GM23338 (cell line): ENCODE measurements at regions not wholly inside any gene's neighbourhood (a gene's known extent, or its start where the extent isn't known, plus 50 kb on each side); places are given as distances from the start of the nearest gene placed in this dataset.

Source experiments
- CREB1 ChIP-seq: fragments of 250-450 bp; sonication (Bioruptor Pico); IDR thresholded peaks from 2 replicates; pipeline ENCODE4 v1.5.0; 2020; ENCODE audit warnings: low read depth, mild to moderate bottlenecking, moderate library complexity
- EZH2 ChIP-seq: fragments of 200-600 bp; sonication (generic); IDR thresholded peaks from one replicate; pipeline ENCODE4 v1.8.0; 2017; ENCODE audit warnings: antibody characterized with exemption, mild to moderate bottlenecking, low read depth; ENCODE audit not compliant: unreplicated experiment
- EZH2phosphoT487 ChIP-seq: fragments of 200-600 bp; sonication (generic); IDR thresholded peaks from one replicate; pipeline ENCODE4 v1.8.1; 2018; ENCODE audit warnings: antibody characterized with exemption; ENCODE audit not compliant: unreplicated experiment
- JUNB ChIP-seq: IDR thresholded peaks from one replicate; pipeline ENCODE4 v1.6.1; 2016; ENCODE audit warnings: antibody characterized with exemption; ENCODE audit not compliant: unreplicated experiment
- POLR2AphosphoS5 ChIP-seq: IDR thresholded peaks from 2 replicates; pipeline ENCODE4 v1.6.1; 2016; ENCODE audit warnings: antibody characterized with exemption, low read depth
- TF ChIP-seq, protein P1 (sequence below), 2 experiments: fragments of 200-600 bp in 1 of 2; sonication (generic) in 1 of 2; conservative IDR thresholded peaks; 2 replicates each; pipeline versions ENCODE4 v1.5.1 to v1.6.1; 2016 to 2017; ENCODE audit warnings: antibody characterized with exemption in 2 of 2, low read depth in 2 of 2, mild to moderate bottlenecking in 2 of 2, moderate library complexity in 1 of 2
- TF ChIP-seq, protein P2 (sequence below): IDR thresholded peaks from one replicate; pipeline ENCODE4 v1.6.1; 2018; ENCODE audit warnings: antibody characterized with exemption; ENCODE audit not compliant: unreplicated experiment

DNA sequence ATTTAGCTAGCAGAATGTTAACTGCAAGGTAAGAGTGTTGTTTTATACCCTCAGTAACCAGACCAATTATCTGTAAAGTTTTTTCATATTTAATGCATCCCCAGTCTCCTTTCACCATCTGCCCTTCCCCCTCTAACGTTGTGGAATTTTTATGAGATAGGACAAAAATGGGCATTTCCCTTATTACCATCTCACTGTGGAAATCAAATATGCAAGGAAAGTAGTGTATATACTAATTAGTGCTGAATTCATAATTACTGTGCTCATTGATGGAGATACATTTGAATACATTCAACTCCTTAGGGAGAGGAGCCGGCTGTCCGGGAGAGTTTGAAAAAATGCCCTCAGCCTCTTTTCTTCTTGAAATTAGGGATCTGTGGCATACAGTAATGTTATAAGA is 423.4 kb upstream of the MGMT start:
- TF ChIP-seq POLR2AphosphoS5 (no peak), EZH2phosphoT487 (no peak), JUNB (no peak), CREB1 (CRISPR knock-in tag) (no peak), EZH2 (no peak)
- TF ChIP-seq, protein P1, sequence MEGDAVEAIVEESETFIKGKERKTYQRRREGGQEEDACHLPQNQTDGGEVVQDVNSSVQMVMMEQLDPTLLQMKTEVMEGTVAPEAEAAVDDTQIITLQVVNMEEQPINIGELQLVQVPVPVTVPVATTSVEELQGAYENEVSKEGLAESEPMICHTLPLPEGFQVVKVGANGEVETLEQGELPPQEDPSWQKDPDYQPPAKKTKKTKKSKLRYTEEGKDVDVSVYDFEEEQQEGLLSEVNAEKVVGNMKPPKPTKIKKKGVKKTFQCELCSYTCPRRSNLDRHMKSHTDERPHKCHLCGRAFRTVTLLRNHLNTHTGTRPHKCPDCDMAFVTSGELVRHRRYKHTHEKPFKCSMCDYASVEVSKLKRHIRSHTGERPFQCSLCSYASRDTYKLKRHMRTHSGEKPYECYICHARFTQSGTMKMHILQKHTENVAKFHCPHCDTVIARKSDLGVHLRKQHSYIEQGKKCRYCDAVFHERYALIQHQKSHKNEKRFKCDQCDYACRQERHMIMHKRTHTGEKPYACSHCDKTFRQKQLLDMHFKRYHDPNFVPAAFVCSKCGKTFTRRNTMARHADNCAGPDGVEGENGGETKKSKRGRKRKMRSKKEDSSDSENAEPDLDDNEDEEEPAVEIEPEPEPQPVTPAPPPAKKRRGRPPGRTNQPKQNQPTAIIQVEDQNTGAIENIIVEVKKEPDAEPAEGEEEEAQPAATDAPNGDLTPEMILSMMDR (conservative IDR thresholded peaks at IDR 0.05; ENCODE audit: low read depth in 2 of 2), result no peak
- TF ChIP-seq, protein P2, sequence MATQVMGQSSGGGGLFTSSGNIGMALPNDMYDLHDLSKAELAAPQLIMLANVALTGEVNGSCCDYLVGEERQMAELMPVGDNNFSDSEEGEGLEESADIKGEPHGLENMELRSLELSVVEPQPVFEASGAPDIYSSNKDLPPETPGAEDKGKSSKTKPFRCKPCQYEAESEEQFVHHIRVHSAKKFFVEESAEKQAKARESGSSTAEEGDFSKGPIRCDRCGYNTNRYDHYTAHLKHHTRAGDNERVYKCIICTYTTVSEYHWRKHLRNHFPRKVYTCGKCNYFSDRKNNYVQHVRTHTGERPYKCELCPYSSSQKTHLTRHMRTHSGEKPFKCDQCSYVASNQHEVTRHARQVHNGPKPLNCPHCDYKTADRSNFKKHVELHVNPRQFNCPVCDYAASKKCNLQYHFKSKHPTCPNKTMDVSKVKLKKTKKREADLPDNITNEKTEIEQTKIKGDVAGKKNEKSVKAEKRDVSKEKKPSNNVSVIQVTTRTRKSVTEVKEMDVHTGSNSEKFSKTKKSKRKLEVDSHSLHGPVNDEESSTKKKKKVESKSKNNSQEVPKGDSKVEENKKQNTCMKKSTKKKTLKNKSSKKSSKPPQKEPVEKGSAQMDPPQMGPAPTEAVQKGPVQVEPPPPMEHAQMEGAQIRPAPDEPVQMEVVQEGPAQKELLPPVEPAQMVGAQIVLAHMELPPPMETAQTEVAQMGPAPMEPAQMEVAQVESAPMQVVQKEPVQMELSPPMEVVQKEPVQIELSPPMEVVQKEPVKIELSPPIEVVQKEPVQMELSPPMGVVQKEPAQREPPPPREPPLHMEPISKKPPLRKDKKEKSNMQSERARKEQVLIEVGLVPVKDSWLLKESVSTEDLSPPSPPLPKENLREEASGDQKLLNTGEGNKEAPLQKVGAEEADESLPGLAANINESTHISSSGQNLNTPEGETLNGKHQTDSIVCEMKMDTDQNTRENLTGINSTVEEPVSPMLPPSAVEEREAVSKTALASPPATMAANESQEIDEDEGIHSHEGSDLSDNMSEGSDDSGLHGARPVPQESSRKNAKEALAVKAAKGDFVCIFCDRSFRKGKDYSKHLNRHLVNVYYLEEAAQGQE, result no peak
